ENCODE measurements at regions not wholly inside any gene's neighbourhood (a gene's known extent, or its start where the extent isn't known, plus 50 kb on each side); places are given as distances from the start of the nearest gene placed in this dataset.

DNA sequence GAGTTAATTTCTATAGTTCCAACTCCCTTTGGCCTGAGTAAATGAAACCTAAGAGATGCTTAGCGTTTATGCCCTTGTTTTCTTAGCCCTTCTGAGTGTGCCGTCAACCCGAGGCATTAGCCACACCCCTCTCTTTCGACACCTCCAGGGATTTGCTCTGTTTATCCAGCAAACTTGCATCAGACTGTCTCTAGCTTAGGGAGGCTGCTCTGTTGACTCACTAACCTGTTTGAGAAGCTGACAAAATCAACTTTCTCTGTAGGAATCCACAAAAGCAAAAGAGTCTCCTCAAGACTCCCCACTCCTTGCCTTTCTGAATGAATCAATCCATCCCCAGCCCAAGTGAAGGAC lies 317.6 kb downstream of the TNS1 start:
- ChIA-PET POLR2A (no interaction called here), CTCF (ENCODE audit: low intra/inter-chr PET ratio, low total read pairs) (no interaction called here)
- no TSS peak for BruUV-seq (replicated peaks)
- in situ Hi-C loops (cut with HindIII; ENCODE audit: extremely low pct_ligation_motif_present, low pct_unique_long_range_greater_than_20kb) (no loop called here), intact Hi-C loops (cut with micrococcal nuclease; ENCODE audit: unreplicated experiment) (no loop called here)
- no peaks in the 10 kb centered on the region; a peak in 1 of 5 replicates for H3K27me3 ChIP-seq (ENCODE audit: control insufficient read depth in 1 of 2, insufficient read depth in 2 of 2, low read length in 2 of 2)
- H3K4me3 ChIP-seq (replicated peaks in 1 of 3; ENCODE audit: insufficient read depth in 1 of 3, low read depth in 2 of 3, low read length in 3 of 3), result no peak overlapping the region
- ATAC-seq, result peak; percentile 97
- H2AFZ ChIP-seq (ENCODE audit: low read length), result no peak overlapping the region
- no peaks in the 10 kb centered on the region for H3K36me3 ChIP-seq (replicated peaks in 1 of 2; ENCODE audit: control insufficient read depth in 1 of 2, insufficient read depth in 2 of 2, low read length in 2 of 2)
- no peak overlapping the region for H3K4me2 ChIP-seq (ENCODE audit: low read depth, low read length)
- peaks cover 10% of the 10 kb centered on the region for H3K4me1 ChIP-seq (ENCODE audit: insufficient read depth, low read length)
- no peak overlapping the region for H3K27ac ChIP-seq (ENCODE audit: extremely low read length, insufficient read depth, low read length)
- H3K79me2 ChIP-seq (ENCODE audit: insufficient read depth, low read length), result no peaks in the 10 kb centered on the region
- no peak overlapping the region for H3K9ac ChIP-seq (ENCODE audit: insufficient read depth, low read depth, low read length)
- DNase-seq (ENCODE audit: low spot score), result peak; percentile 65
- no peaks in the 10 kb centered on the region for H3K9me3 ChIP-seq (ENCODE audit: low read length)
- 2% methylated on average over 4 of the region's 4 CpGs for WGBS (ENCODE audit: low lambda C conversion rate)
- FAIRE-seq, result peak; percentile 94
- no peaks in the 10 kb centered on the region; the same call in 1 of the 2 replicates for H4K20me1 ChIP-seq (ENCODE audit: insufficient read depth, low read length)
- peak; percentile 58; the same call in 1 of the 2 replicates for TF ChIP-seq CBX5 (CRISPR knock-in tag; IDR thresholded peaks at IDR 0.05; ENCODE audit: borderline replicate concordance)
- TF ChIP-seq, protein P1, sequence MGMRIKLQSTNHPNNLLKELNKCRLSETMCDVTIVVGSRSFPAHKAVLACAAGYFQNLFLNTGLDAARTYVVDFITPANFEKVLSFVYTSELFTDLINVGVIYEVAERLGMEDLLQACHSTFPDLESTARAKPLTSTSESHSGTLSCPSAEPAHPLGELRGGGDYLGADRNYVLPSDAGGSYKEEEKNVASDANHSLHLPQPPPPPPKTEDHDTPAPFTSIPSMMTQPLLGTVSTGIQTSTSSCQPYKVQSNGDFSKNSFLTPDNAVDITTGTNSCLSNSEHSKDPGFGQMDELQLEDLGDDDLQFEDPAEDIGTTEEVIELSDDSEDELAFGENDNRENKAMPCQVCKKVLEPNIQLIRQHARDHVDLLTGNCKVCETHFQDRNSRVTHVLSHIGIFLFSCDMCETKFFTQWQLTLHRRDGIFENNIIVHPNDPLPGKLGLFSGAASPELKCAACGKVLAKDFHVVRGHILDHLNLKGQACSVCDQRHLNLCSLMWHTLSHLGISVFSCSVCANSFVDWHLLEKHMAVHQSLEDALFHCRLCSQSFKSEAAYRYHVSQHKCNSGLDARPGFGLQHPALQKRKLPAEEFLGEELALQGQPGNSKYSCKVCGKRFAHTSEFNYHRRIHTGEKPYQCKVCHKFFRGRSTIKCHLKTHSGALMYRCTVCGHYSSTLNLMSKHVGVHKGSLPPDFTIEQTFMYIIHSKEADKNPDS (CRISPR knock-in tag; IDR thresholded peaks at IDR 0.05), result no peak
- TF ChIP-seq SAFB2 (CRISPR knock-in tag; IDR thresholded peaks at IDR 0.05; ENCODE audit: borderline replicate concordance, low read depth), result no peak
- no peak for TF ChIP-seq MAZ (IDR thresholded peaks at IDR 0.05; ENCODE audit: borderline replicate concordance, low read depth, low read length)
- no peak for TF ChIP-seq MAZ (CRISPR knock-in tag; IDR thresholded peaks at IDR 0.05; ENCODE audit: low read depth)
- peak; percentile 31; the same call in 1 of the 2 replicates for TF ChIP-seq KAT8 (CRISPR knock-in tag; IDR thresholded peaks at IDR 0.05)
- TF ChIP-seq, protein P2, sequence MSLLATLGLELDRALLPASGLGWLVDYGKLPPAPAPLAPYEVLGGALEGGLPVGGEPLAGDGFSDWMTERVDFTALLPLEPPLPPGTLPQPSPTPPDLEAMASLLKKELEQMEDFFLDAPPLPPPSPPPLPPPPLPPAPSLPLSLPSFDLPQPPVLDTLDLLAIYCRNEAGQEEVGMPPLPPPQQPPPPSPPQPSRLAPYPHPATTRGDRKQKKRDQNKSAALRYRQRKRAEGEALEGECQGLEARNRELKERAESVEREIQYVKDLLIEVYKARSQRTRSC (CRISPR knock-in tag; IDR thresholded peaks at IDR 0.05; ENCODE audit: low read depth), result no peak
- TF ChIP-seq, protein P3, sequence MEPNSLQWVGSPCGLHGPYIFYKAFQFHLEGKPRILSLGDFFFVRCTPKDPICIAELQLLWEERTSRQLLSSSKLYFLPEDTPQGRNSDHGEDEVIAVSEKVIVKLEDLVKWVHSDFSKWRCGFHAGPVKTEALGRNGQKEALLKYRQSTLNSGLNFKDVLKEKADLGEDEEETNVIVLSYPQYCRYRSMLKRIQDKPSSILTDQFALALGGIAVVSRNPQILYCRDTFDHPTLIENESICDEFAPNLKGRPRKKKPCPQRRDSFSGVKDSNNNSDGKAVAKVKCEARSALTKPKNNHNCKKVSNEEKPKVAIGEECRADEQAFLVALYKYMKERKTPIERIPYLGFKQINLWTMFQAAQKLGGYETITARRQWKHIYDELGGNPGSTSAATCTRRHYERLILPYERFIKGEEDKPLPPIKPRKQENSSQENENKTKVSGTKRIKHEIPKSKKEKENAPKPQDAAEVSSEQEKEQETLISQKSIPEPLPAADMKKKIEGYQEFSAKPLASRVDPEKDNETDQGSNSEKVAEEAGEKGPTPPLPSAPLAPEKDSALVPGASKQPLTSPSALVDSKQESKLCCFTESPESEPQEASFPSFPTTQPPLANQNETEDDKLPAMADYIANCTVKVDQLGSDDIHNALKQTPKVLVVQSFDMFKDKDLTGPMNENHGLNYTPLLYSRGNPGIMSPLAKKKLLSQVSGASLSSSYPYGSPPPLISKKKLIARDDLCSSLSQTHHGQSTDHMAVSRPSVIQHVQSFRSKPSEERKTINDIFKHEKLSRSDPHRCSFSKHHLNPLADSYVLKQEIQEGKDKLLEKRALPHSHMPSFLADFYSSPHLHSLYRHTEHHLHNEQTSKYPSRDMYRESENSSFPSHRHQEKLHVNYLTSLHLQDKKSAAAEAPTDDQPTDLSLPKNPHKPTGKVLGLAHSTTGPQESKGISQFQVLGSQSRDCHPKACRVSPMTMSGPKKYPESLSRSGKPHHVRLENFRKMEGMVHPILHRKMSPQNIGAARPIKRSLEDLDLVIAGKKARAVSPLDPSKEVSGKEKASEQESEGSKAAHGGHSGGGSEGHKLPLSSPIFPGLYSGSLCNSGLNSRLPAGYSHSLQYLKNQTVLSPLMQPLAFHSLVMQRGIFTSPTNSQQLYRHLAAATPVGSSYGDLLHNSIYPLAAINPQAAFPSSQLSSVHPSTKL (CRISPR knock-in tag; IDR thresholded peaks at IDR 0.05), result peak; percentile 46
- peak in 1 of 2 experiments; percentile 51; a peak in 1 of 4 replicates for TF ChIP-seq EP300 (IDR thresholded peaks at IDR 0.05; ENCODE audit: low read depth in 2 of 2, low read length in 2 of 2)
- no peak for TF ChIP-seq EP300 (CRISPR knock-in tag; IDR thresholded peaks at IDR 0.05; ENCODE audit: borderline replicate concordance)
- TF ChIP-seq FOXA3 (CRISPR knock-in tag; IDR thresholded peaks at IDR 0.05), result peak; percentile 91
- TF ChIP-seq, protein P4, sequence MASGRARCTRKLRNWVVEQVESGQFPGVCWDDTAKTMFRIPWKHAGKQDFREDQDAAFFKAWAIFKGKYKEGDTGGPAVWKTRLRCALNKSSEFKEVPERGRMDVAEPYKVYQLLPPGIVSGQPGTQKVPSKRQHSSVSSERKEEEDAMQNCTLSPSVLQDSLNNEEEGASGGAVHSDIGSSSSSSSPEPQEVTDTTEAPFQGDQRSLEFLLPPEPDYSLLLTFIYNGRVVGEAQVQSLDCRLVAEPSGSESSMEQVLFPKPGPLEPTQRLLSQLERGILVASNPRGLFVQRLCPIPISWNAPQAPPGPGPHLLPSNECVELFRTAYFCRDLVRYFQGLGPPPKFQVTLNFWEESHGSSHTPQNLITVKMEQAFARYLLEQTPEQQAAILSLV (CRISPR knock-in tag; IDR thresholded peaks at IDR 0.05; ENCODE audit: borderline replicate concordance), result no peak
- TF ChIP-seq SOX13 (IDR thresholded peaks at IDR 0.05), result no peak
- peak in 1 of 2 experiments; percentile 13; a peak in 1 of 4 replicates for TF ChIP-seq SOX13 (CRISPR knock-in tag; conservative IDR thresholded peaks at IDR 0.05 in 1 of 2, IDR thresholded peaks at IDR 0.05 in 1 of 2)
- peak; percentile 87 for TF ChIP-seq GATAD2A (CRISPR knock-in tag; IDR thresholded peaks at IDR 0.05)
- TF ChIP-seq ZNF207 (IDR thresholded peaks at IDR 0.05; ENCODE audit: borderline replicate concordance), result no peak
- TF ChIP-seq SKI (IDR thresholded peaks at IDR 0.05; ENCODE audit: partially characterized antibody), result peak; percentile 16
- no peak for TF ChIP-seq ZNF598 (CRISPR knock-in tag; IDR thresholded peaks at IDR 0.05; ENCODE audit: borderline replicate concordance)
